ENCODE measurements at regions not wholly inside any gene's neighbourhood (a gene's known extent, or its start where the extent isn't known, plus 50 kb on each side); places are given as distances from the start of the nearest gene placed in this dataset.

DNA sequence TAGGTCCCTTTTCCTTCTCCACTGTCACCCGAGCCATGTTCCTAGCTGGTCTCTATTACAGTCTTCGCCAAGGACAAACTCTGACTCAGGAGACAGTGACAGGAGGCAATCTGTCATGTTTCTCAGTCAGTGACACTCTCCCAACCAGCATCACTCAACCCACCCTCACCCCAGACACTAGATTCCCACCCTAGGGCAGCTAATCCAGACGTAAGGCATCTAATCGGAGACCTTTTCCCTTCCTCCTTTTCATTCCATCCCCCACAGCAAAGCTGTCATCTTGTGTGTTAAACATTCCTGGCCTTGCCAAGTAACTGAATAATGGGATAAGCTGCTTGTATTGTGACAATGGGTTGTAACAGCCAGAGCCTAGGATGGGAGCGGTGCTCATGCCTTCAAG lies 95.2 kb downstream of the SNX18 start:
- DNase-seq (ENCODE audit: low read depth in 3 of 3) = no peak

GRCh38 chr5:54611290-54611951 lies 93.9 kb downstream of the SNX18 start:
- DNase-seq (ENCODE audit: low read depth in 3 of 3) = no peak

DNA sequence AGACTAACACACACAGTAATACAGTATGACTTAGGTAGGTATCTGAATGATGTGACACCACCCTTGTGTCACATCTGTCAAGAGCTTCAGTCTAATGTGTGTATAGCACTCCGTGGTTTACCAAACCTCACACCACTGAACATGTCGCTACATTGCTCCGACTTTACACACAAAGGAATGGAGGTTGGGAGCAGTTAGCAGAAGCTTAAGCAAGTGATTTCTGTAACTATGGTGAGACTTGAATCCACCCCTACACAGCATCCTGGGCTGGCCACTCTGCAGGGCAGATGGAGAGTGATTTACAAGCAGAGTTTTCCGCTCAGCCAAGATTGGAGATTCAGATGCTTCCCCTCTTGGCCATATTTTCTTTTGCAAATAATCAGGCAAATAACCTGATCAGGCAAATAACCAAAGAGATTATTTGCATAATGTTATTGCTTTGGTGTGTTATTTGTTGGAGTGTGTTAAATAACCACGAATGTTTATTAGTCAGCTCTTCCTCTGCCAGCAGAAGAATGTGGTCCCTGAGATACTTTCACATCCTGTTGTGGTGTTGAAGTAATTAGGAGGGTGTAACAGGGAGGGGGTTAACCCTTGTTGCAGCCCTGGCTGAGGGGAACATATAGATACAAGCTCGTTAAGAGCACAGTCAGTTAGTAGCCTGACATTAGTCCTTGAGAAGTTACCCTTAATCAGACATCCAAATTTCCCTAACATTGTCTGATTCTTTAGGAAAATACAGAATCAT lies 92.8 kb downstream of the SNX18 start:
- no peak for DNase-seq (ENCODE audit: low read depth in 3 of 3)

GRCh38 chr5:54608423-54609085 lies 91.0 kb downstream of the SNX18 start:
- DNase-seq (ENCODE audit: low read depth in 3 of 3) = no peak

DNA sequence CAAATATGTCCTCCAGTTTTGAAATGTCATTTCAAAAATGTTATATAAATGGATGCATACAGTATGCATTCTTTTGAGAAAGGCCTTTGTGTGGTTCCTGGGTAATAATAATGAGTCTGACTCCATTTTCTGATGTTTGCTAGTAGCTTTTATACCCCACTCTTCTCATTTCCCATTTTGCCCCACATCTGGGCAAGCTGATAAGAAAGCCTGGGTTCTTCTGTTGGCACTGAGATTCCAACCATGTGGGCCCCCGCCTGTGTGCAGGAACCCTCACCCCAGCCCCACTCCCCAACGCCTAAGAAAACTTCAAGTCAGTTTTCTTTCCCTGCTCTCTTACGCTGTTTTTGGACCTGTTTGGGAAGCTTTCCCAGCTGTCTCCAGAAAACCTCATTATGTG lies 89.4 kb downstream of the SNX18 start:
- no peak for DNase-seq (ENCODE audit: low read depth in 3 of 3)

GRCh38 chr5:54603372-54603771 lies 85.8 kb downstream of the SNX18 start:
- no peak for DNase-seq (ENCODE audit: low read depth in 3 of 3)

GRCh38 chr5:54602475-54602874 lies 84.9 kb downstream of the SNX18 start:
- DNase-seq (ENCODE audit: low read depth in 3 of 3) = no peak

DNA sequence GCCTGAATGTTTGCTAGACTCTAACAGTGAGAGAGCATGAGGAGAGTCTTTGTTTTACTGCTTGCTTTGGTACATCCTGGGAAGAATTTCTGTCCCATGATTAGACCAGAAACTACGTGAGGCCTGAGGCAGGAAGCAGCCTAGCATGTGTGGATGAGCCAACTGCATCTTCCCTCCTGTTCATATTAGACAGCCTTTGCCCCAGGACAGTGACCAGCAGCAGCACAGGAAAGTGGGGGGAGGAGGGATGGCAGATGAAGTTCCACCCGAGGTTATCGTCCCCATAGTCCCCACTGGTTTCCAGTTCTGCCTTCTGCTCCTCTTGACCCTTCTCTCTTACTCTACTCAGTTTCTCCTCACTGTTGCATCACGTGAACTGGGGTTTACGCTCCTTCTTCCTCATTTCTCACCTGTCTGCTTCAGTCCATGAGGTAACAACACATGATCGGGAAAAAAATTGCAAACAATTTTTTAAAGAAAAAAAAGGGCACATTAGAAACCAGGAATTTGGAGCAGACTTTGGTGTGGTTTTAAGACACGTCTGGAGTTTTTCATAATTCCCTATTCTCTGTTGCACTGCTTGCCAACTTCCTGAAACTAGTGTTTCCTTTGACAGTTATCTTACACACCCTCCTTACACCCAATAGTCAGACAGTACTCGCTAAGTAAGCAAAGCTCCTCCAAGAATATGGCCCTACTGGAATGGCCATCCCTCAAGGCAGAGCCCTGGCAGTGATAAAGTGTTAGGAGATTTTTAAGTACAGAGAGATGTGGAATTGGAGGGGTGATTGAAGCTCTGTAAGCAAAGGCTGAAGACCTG lies 84.1 kb downstream of the SNX18 start:
- DNase-seq (ENCODE audit: low read depth in 3 of 3) = no peak
